VCaP (cell line): ENCODE measurements at regions not wholly inside any gene's neighbourhood (a gene's known extent, or its start where the extent isn't known, plus 50 kb on each side); places are given as distances from the start of the nearest gene placed in this dataset.

Source experiments
- H3K27ac ChIP-seq: fragments of 450-650 bp; 2 replicates; pipeline ENCODE4 v1.5.1; 2017
- TF ChIP-seq, protein P1 (sequence below): fragments of 450-650 bp; conservative IDR thresholded peaks from 2 replicates; pipeline ENCODE4 v1.5.1; 2017; ENCODE audit warnings: mild to moderate bottlenecking, moderate library complexity

DNA sequence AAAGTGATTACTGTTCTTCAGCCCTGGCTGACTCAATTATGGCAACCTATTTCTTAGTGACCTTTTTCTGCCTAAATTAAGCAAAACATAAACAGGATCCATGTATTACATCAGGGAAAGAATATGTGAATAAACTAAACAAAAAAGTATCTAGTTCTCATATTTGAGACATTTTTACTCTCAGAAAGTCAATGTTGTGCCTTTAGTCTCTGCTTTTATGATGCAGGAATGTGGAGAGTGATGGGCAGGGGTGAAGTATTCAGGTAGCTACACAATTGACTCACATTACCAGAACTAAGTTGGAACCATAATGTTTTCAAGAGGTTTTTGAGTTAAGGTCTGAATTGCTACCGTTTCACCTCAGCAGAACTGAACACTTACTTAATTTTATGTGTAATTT is 462.7 kb upstream of the CXADR start:
- TF ChIP-seq, protein P1, sequence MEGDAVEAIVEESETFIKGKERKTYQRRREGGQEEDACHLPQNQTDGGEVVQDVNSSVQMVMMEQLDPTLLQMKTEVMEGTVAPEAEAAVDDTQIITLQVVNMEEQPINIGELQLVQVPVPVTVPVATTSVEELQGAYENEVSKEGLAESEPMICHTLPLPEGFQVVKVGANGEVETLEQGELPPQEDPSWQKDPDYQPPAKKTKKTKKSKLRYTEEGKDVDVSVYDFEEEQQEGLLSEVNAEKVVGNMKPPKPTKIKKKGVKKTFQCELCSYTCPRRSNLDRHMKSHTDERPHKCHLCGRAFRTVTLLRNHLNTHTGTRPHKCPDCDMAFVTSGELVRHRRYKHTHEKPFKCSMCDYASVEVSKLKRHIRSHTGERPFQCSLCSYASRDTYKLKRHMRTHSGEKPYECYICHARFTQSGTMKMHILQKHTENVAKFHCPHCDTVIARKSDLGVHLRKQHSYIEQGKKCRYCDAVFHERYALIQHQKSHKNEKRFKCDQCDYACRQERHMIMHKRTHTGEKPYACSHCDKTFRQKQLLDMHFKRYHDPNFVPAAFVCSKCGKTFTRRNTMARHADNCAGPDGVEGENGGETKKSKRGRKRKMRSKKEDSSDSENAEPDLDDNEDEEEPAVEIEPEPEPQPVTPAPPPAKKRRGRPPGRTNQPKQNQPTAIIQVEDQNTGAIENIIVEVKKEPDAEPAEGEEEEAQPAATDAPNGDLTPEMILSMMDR = no peak
- H3K27ac ChIP-seq = no peak overlapping the region

DNA sequence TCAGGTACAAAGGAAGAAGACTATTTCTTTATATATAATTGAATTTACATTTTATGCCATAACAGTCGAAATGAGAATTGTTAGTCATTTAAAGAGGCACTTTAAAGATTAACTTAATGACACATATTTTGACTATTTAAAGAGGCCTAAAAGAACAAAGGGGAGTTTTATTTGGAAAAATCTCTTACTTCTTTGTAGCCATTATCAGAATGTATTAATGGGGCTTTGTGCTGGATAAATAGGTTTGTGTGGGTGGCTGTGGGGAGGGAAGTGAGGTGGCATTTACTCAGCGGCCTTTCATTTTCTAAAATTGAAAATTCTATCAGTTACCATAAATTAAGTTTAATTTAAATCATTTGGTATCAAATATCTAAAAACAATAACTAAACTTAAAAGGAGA is 462.2 kb upstream of the CXADR start:
- TF ChIP-seq, protein P1 = no peak
- no peak overlapping the region for H3K27ac ChIP-seq

DNA sequence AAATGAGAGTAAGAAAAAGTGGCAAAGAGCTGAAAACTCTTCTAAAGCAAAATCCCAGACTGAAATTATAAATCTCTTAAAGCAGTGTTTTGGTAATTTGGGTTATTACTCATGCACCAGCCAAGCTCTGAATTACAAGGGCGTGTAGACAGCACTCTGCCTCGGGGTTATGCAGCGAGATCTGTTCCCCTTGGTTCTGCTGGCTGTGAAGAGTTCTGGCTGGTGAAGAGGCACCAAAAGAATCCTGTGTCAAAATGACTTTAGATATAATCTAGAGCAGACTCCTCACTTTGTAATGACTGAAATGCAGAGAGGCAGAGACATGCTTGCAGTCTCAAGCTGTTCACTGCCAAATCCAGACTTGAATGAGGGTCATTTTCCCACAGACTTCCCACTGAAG is 461.8 kb upstream of the CXADR start:
- no peak overlapping the region for H3K27ac ChIP-seq
- TF ChIP-seq, protein P1 = no peak

DNA sequence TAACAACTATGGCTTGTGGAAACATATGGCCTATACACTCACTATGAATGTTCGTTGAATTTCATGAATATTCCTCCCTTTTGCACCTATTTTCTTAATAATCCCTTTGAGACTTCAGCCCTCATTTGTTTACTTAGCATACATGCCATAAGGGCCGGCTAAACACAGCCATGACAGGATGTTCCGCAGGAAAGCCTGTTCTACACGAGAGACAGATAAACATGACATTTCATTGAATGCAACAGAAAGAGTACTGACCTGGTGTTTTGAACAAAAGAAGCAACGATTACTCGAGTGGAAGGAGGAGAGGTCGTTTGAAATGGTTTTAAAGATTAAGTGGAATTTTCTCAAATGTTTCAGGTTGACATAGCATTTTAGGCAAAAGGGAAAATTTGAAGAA is 459.5 kb upstream of the CXADR start:
- TF ChIP-seq, protein P1 = no peak
- no peak overlapping the region for H3K27ac ChIP-seq

DNA sequence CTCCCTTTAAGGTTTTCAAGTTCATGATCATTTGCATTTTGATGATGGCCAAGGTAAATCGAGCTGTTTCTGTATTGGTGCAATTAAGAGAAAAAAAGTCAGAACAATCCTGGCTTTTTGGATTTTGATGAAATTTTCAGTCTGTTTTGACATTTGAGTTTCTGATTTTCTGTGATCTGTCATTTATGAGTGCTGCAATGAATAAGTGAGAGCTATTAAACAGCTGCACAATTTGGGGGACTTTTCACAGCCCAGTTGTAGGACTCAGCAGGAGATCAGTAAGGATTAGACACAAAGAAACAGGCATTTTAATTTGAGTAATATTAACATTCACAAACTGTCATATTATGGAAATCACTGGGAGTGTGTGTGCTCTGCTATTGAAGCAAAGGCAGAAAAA is 452.9 kb upstream of the CXADR start:
- TF ChIP-seq, protein P1 = no peak

DNA sequence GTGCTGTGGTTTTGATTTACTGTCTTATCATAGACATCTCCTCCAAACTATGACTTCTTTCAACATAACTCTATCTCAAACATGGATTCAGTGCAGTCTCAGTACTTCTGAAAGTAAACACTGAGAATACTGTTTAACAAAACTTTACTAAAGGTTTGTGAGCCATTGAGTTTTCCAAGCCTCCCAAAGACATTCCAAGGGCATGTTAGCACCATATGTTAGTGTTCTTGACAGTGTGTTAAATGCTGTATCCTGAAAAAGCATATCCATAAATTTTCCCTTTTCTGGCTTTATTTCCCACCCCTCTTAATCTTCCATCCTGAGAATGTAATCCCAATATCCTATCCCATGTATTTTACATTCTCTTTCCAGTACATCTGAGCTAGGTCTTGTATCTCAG is 446.8 kb upstream of the CXADR start:
- H3K27ac ChIP-seq = no peak overlapping the region
- TF ChIP-seq, protein P1 = no peak

More for the DNA sequence above, 452.9 kb upstream of the CXADR start:
- H3K27ac ChIP-seq = no peak overlapping the region

DNA sequence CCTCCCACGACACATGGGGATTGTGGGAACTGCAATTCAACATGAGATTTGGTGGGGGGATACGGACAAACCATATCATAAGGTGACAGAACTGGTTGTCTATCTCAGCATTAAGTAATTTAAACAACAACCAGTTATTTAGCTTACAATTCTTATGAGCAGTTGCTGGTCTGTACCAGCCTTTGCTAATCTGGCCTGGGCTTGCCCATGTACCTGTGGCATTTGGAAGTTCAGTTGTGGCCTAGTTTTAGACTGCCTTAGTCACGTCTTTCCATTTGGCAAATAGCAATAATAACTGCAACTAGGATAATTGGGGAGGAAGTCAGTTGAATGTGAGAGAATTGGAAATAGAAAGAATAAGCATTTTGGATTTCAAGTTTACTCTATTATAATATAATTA is 441.8 kb upstream of the CXADR start:
- TF ChIP-seq, protein P1 = no peak
- no peak overlapping the region for H3K27ac ChIP-seq

DNA sequence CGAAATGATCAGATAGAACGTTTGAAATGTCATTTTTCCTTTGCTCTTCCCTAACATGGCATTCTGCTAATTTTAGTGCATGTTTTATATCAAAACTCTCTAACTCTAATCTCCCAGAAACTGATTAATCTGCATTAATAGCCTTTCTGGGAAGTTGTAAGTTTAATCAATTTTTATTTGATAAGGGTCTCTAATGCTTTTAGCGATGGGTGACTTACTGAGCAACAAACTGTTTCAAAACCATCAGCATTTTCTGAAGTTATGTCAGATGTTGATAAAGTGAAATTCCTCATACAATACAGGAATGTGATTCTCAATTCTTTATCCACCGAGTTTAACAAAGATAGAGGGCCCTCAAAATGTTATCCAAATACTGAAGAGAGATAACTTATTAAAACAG is 431.6 kb upstream of the CXADR start:
- TF ChIP-seq, protein P1 = no peak
- no peak overlapping the region for H3K27ac ChIP-seq
